ENCODE measurements at regions not wholly inside any gene's neighbourhood (a gene's known extent, or its start where the extent isn't known, plus 50 kb on each side); places are given as distances from the start of the nearest gene placed in this dataset.

GRCh38 chr5:117455236-117456233 lies 880.9 kb upstream of the SEMA6A start:
- CTCF ChIA-PET, result interaction anchor here (1.4 kb wide), 1 partner anchor 1336 kb away, joined by 3 read pairs; no protein-coding TSS in a partner anchor
- no peaks in the 10 kb centered on the region for H3K36me3 ChIP-seq (ENCODE audit: control insufficient read depth in 2 of 2, extremely low read depth in 1 of 2, insufficient read depth in 2 of 2, low read length in 2 of 2)

More at GRCh38 chr5:117455236-117456233, 880.9 kb upstream of the SEMA6A start:
- BruUV-seq (replicated peaks), result no TSS peak
- Histone ChIP-seq H3K4me2 (ENCODE audit: insufficient read depth, low read length) (no peak overlapping the region), H3K9me1 (replicated peaks; ENCODE audit: control insufficient read depth, extremely low read depth, insufficient read depth, low read length) (no peaks in the 10 kb centered on the region), H4K20me1 (replicated peaks; ENCODE audit: control insufficient read depth, extremely low read depth, insufficient read depth, low read length) (no peaks in the 10 kb centered on the region), H3K27ac (ENCODE audit: insufficient read depth, low read depth, low read length) (no peak overlapping the region), H3K79me2 (ENCODE audit: control insufficient read depth, insufficient read depth, low read length) (no peaks in the 10 kb centered on the region), H3K9ac (replicated peaks; ENCODE audit: extremely low read depth, insufficient read depth, low read length) (no peak overlapping the region), H3K4me3 (replicated peaks in 1 of 3; ENCODE audit: insufficient read depth in 1 of 3, low read depth in 1 of 3, low read length in 3 of 3) (no peak overlapping the region), H3K4me1 (ENCODE audit: control insufficient read depth, extremely low read depth, insufficient read depth, low read length) (no peaks in the 10 kb centered on the region), H3K27me3 (ENCODE audit: control insufficient read depth in 2 of 2, insufficient read depth in 2 of 2, low read length in 2 of 2) (no peaks in the 10 kb centered on the region), H2AFZ (ENCODE audit: low read depth, low read length) (no peak overlapping the region), H3K9me3 (replicated peaks; ENCODE audit: control insufficient read depth, insufficient read depth, low read length) (no peaks in the 10 kb centered on the region)
- TF ChIP-seq MYC (IDR thresholded peaks at IDR 0.05; ENCODE audit: low read depth, low read length) (no peak), CTCF (IDR thresholded peaks at IDR 0.05; ENCODE audit: extremely low read depth in 1 of 2, insufficient read depth in 1 of 2, low read depth in 1 of 2, low read length in 2 of 2) (peak; percentile 7 to 17)
- DNase-seq (ENCODE audit: low read depth, low spot score) (no peak), FAIRE-seq (no peak)
- POLR2A ChIA-PET, result no interaction called here
- dilution Hi-C loops (cut with MboI; ENCODE audit: extremely low pct_ligation_motif_present, low sequenced_read_pairs), result no loop called here
- intact Hi-C loops (cut with micrococcal nuclease), result loop anchor here (10.0 kb wide), 1 partner anchor 881 kb away; the partner anchor contains the start of gene SEMA6A
